GM18498 (cell line): ENCODE measurements at regions not wholly inside any gene's neighbourhood (a gene's known extent, or its start where the extent isn't known, plus 50 kb on each side); places are given as distances from the start of the nearest gene placed in this dataset.
"Not testable (repeated sequence)": the region's sequence is repeated elsewhere in the genome, so short reads cannot be mapped to it uniquely, and the experiment has no call there.

Experiments used
- ATAC-seq: cut with Tn5 transposase; IDR thresholded peaks from one replicate; pipeline ENCODE4 v1.9.1; 2021; ENCODE audit warnings: mild to moderate bottlenecking, moderate library complexity; ENCODE audit not compliant: unreplicated experiment

DNA sequence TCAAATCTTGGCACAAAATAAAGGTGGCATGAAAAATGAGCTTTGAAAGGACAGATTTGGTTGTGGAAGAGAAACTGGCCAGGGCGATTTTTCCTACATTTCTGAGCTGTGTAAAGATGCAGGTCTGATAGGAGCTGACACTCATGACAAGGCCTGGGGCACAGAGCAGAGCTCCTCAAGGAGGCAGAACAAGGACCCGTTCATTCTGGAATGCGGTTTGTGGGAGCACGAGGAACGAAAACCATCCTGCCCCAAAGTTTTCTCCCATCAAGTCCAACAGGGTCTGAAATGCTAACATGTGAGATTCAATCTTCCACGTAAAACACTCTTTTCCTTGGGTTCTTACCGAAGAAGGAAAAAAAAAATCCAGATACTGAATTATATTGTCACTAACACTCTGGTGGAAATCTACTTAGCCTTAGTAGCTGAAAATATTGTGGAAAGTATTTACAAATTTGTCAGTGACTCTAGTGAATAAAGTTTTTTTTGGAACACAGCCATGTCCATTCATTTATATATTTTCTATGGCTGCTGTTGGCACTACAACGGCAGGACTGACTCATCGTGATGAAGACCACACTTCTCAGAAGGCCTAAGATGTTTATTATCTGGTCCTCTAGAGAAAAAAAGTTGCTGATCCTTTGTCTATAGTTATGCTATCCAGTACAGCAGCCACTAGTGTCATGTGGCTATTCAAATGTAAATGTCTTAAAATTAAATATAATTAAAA, 215.7 kb downstream of the BAMBI start:
- ATAC-seq, result no peak

GRCh38 chr10:28894146-28894545, 216.8 kb downstream of the BAMBI start:
- no peak for ATAC-seq

- not testable (repeated sequence) for ATAC-seq
Measured at GRCh38 chr10:28895671-28896070, 218.3 kb downstream of the BAMBI start.

DNA sequence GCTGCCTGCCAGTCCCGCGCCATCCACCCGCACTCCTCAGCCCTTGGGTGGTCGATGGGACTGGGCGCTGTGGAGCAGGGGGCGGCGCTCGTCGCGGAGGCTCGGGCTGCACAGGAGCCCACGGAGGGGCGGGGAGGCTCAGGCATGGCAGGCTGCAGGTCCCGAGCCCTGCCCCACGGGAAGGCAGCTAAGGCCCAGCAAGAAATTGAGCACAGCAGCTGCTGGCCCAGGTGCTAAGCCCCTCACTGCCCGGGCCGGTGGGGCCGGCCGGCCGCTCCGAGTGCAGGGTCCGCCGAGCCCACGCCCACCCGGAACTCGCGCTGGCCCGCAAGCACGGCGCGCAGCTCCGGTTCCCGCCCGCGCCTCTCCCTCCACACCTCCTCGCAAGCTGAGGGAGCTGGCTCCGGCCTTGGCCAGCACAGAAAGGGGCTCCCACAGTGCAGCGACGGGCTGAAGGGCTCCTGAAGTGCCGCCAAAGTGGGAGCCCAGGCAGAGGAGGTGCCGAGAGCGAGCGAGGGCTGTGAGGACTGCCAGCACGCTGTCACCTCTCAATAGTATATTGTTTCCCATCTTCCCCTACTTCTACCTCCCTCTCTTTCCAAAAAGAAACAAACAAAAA, 219.6 kb downstream of the BAMBI start:
- ATAC-seq, result not testable (repeated sequence)

DNA sequence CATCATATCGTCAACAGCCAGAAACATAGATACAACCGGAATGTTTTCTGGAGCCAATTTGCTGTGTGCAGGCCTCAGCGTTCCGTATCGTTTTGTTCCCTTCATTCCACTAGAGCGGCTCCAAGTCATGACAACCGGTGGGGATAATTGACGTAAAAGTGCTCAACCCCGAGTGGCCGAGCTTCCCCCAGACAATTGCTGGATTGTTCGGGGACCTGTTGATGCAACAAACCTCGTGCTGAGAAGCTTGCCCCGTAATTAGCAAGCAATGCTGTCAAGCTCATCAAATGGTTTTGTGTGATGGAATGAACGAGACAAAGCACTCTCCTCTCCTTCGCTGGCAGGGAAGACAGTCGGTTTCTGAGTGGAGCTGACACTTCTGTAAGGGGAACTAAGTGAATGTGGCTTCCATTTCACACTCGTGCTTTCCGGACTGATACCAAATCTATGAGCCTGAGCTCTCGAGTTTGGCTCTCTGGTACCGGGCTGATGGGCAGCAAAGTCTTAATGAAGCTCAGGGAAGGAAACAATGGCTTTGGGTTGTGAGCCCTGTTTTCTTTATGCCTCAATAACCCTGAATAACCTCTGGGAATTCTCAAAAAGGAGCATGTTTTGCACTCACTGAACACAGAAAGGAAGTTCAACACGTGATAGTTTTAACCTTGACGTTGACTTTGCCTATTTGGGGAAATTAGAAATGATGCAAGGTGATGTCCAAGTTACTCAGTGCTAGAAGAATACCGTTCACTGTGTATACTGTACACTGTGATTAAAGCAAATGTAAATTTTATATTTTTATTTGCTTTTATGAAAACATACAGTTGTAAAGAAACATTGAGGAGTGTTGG, 220.5 kb downstream of the BAMBI start:
- ATAC-seq, result no peak

DNA sequence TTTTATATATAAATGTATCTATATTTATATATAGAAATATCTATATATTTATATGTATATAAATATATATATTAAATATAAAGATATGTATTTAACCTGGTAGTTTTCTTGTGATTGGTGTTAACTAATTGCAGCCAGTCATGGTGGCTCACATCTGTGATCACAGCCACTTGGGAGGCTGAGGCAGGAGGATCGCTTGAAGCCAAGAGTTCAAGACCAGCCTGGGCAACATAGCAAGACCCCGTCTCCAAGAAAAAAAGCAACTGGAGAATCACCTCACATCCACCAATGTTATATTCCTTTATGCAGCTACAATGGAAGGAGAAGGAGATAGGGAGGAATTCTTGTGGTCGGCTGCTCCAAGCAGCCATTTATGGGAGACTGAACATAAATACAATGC, 224.9 kb downstream of the BAMBI start:
- no peak for ATAC-seq

GRCh38 chr10:28903063-28903462, 225.7 kb downstream of the BAMBI start:
- ATAC-seq, result no peak

- ATAC-seq, result no peak
Measured at GRCh38 chr10:28903736-28904135, 226.4 kb downstream of the BAMBI start.

- ATAC-seq, result no peak
Measured at GRCh38 chr10:28905371-28905770, 228.1 kb downstream of the BAMBI start.

DNA sequence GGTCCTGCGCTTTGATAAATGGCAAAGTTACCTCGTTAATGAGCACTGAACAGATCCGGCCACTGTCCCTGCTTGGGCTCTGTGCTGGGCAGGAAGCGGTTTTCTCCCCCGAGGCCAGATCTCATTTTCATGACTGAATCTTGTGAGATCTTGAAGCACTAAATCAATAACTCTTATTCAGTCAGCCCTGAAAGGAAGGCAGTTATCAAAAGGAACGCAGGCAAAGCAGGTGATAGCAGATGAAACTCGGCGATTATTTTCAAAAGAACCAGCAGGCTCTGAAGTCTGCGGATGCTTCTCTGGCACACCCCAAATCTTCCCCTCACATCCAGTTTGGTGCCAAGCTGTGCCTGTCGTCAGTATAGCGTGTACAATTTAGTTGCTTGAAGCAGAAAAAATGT, 228.7 kb downstream of the BAMBI start:
- ATAC-seq, result no peak

DNA sequence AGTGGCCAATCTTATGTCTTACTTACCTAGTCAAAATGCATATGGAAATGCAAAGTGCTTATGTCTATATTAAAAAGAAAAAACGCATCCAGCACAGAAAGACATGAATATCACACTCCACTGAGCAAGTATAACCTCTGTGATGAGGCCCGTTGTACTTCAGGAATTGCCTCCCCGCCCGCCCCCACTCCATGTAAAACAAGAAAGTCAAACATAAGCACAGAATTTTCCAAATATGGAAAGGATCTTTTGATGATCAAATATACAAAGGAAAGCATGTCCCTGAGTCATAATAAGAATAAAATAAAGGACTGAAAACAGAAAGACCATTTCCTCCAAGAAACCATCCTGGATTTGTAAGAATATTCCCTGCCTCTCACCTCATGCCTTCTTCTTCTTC, 229.1 kb downstream of the BAMBI start:
- ATAC-seq, result no peak

GRCh38 chr10:28906934-28907333, 229.6 kb downstream of the BAMBI start:
- no peak for ATAC-seq

DNA sequence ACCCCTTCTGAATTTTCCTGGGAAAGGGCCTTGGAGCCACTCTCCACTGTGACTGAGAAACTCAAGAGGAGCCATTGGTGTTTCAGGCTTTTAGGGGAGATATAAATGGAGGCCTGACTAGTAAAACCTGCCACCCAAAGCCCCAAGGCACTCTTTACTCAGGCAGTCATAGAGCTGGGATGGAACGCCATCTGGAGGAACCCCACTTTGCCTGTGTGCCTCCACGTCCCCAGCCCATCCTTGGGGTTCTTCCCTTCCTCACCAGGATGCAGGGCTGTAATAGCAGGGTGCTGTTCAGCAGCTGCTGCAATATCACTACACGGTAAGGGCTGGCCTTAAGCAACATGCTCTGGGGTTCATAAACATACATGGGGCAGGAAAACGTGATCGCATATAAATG, 232.6 kb downstream of the BAMBI start:
- ATAC-seq, result no peak

DNA sequence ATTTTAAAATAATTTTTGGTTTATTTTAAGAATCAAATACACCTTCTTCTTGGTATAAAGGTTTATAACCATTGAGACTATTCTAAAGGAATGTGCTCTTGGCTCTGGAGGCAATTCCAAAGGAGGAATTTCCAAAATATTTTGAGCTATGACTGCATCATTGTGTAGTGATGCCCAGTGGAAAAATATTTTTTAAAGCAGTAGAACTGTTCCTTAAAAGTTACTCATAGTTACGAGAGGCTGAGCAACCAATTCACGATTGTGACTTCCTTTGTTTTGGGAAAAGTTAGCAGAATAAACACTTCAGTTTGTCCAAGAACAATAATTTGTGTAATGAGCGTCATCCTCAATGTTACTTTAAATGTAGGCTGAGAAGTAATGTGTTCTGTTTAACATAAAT, 233.6 kb downstream of the BAMBI start:
- ATAC-seq, result no peak

DNA sequence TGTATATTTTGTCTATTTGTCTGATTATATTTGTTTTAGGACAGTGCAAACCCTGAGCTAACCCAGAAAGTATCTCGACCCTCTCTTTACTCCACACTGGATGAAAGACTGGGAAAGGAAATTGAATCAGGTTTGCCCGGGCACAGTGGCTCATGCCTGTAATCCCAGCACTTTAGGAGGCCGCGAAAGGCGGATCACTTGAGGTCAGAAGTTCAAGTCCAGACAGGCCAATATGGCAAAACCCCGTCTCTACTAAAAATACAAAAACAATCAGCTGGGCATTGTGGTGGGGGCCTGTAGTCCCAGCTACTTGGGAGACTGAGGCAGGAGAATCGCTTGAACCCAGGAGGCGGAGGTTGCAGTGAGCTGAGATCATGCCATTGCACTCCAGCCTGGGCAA, 234.2 kb downstream of the BAMBI start:
- not testable (repeated sequence) for ATAC-seq

- no peak for ATAC-seq
Measured at GRCh38 chr10:28912017-28912783, 234.9 kb downstream of the BAMBI start.

DNA sequence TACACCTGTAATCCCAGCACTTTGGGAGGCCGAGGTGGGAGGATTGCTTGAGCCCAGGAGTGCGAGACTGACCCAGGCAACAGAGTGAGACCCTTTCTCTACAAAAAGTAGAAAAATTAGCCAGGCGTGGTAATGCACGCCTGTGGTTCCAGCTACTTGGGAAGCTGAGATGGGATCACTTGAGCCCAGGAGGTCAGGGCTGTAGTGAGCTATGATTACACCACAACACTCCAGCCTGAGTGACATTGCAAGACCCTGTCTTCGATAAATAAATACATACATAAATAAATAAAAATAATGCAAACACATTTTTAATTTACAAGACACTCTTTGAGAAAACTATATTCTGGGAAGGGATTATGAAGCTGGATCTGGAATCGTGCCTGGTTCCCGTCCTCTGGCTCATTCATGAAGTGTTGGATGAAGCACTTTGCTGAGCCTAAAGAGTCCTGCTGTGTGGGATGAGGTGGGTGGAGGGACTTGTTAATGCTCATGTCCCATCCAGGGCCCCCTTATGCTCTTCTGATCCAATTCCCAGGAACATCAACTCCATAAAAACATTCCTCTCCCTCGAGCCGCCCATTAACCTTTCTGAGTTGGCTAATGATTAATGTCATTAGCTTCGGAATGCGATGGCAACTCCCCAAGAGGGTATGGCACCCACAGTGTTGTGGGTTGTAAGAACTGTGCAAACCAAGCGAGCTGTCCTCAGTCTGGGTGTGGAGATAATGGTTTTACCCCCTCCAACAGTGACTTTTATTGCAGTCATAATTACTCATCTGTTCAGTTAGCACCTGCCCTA, 236.3 kb downstream of the BAMBI start:
- no peak for ATAC-seq

GRCh38 chr10:28914701-28915100, 237.4 kb downstream of the BAMBI start:
- no peak for ATAC-seq

GRCh38 chr10:28915989-28916588, 238.8 kb downstream of the BAMBI start:
- ATAC-seq, result no peak

DNA sequence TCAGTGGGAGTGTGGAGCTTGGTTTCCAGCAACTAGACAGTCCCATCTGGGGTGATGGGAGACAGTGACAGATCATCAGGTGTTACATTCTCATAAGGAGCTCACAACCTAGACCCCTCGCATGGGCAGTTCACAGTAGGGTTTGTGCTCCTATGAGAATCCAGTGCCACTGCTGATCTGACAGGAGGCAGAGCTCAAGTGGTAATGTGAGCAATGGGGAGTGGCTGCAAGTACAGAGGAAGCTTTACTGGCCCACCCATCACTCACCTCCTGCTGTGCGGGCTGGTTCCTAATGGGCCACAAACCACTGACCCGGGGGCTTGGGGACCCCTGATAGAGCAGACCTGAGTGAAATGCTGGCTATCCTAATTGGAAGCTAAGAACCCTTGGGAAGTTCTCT, 242.8 kb downstream of the BAMBI start:
- no peak for ATAC-seq
